Osteocyte (in vitro differentiated cells): ENCODE measurements at regions not wholly inside any gene's neighbourhood (a gene's known extent, or its start where the extent isn't known, plus 50 kb on each side); places are given as distances from the start of the nearest gene placed in this dataset.

Source experiments
- DNase-seq: peaks from one replicate; pipeline ENCODE4 v3.0.0; 2021; ENCODE audit warnings: mixed read lengths; ENCODE audit not compliant: unreplicated experiment; ENCODE audit errors: extremely low spot score
- H3K27ac Mint-ChIP-seq: one replicate; pipeline ENCODE4 v1.8.0; 2021; ENCODE audit warnings: mild to moderate bottlenecking, mixed read lengths; ENCODE audit not compliant: unreplicated experiment
- H3K27me3 Mint-ChIP-seq: one replicate; pipeline ENCODE4 v1.8.0; 2021; ENCODE audit warnings: mixed read lengths; ENCODE audit not compliant: unreplicated experiment
- H3K36me3 Mint-ChIP-seq: one replicate; pipeline ENCODE4 v1.8.0; 2021; ENCODE audit warnings: mixed read lengths; ENCODE audit not compliant: unreplicated experiment
- H3K4me1 Mint-ChIP-seq: one replicate; pipeline ENCODE4 v1.8.0; 2021; ENCODE audit warnings: mixed read lengths; ENCODE audit not compliant: unreplicated experiment
- H3K4me3 Mint-ChIP-seq: one replicate; pipeline ENCODE4 v1.8.0; 2021; ENCODE audit warnings: mild to moderate bottlenecking, moderate library complexity, mixed read lengths; ENCODE audit not compliant: unreplicated experiment
- H3K9me3 Mint-ChIP-seq: one replicate; pipeline ENCODE4 v1.8.0; 2021; ENCODE audit warnings: mixed read lengths; ENCODE audit not compliant: unreplicated experiment
- CTCF ChIP-seq: fragments of 200-600 bp; sonication (generic); IDR thresholded peaks from 2 replicates; pipeline ENCODE4 v1.5.0; 2021; ENCODE audit warnings: antibody characterized with exemption, mild to moderate bottlenecking, moderate library complexity

GRCh38 chr12:100718187-100718586, 76.4 kb upstream of the ANO4 start:
- Mint-ChIP-seq H3K9me3 (no peaks in the 10 kb centered on the region), H3K36me3 (no peaks in the 10 kb centered on the region), H3K27me3 (peaks cover 63% of the 10 kb centered on the region), H3K27ac (no peak overlapping the region), H3K4me1 (peaks cover 3% of the 10 kb centered on the region), H3K4me3 (no peak overlapping the region)
- no peak for DNase-seq
- no peak for TF ChIP-seq CTCF

- H3K27ac Mint-ChIP-seq: no peak overlapping the region
- H3K36me3 Mint-ChIP-seq: no peaks in the 10 kb centered on the region
- no peak overlapping the region for H3K4me3 Mint-ChIP-seq
- no peaks in the 10 kb centered on the region for H3K9me3 Mint-ChIP-seq
- DNase-seq: no peak
- H3K4me1 Mint-ChIP-seq: peaks cover 3% of the 10 kb centered on the region
- TF ChIP-seq CTCF: no peak
- H3K27me3 Mint-ChIP-seq: peaks cover 61% of the 10 kb centered on the region
Measured at GRCh38 chr12:100720016-100720654, 74.4 kb upstream of the ANO4 start.

GRCh38 chr12:100721169-100721568, 73.4 kb upstream of the ANO4 start:
- TF ChIP-seq CTCF: no peak
- Mint-ChIP-seq H3K4me3 (no peak overlapping the region), H3K27ac (no peak overlapping the region), H3K9me3 (no peaks in the 10 kb centered on the region), H3K36me3 (no peaks in the 10 kb centered on the region), H3K27me3 (peaks cover 57% of the 10 kb centered on the region), H3K4me1 (peaks cover 3% of the 10 kb centered on the region)
- DNase-seq: no peak

- DNase-seq: no peak
- Mint-ChIP-seq H3K36me3 (no peaks in the 10 kb centered on the region), H3K9me3 (no peaks in the 10 kb centered on the region), H3K4me1 (no peaks in the 10 kb centered on the region), H3K4me3 (no peak overlapping the region), H3K27me3 (peaks cover 49% of the 10 kb centered on the region), H3K27ac (no peak overlapping the region)
- no peak for TF ChIP-seq CTCF
Measured at GRCh38 chr12:100724071-100724470, 70.5 kb upstream of the ANO4 start.

GRCh38 chr12:100733817-100734593, 60.6 kb upstream of the ANO4 start:
- peaks cover 36% of the 10 kb centered on the region for H3K27me3 Mint-ChIP-seq
- no peaks in the 10 kb centered on the region for H3K9me3 Mint-ChIP-seq
- no peaks in the 10 kb centered on the region for H3K4me1 Mint-ChIP-seq
- peak; percentile 63 for TF ChIP-seq CTCF
- no peak overlapping the region for H3K4me3 Mint-ChIP-seq
- H3K27ac Mint-ChIP-seq: no peak overlapping the region
- no peak for DNase-seq
- no peaks in the 10 kb centered on the region for H3K36me3 Mint-ChIP-seq
